OCI-LY7 (cell line): ENCODE measurements at regions not wholly inside any gene's neighbourhood (a gene's known extent, or its start where the extent isn't known, plus 50 kb on each side); places are given as distances from the start of the nearest gene placed in this dataset.

Experiments
- BruUV-seq: library from RNA; stranded (reverse); fragments of 400-500 nt; replicated peaks from 2 replicates; lab custom pipeline; 2021; lab: Mats Ljungman, UMichigan
- CTCF ChIA-PET: fragments of 300-600 bp; sonication (Branson Sonifier 250); formaldehyde crosslinking; loops from one replicate; lab custom pipeline; 2022; ENCODE audit warnings: antibody characterized with exemption; ENCODE audit not compliant: unreplicated experiment; lab: Charles Lee
- POLR2A ChIA-PET: fragments of 300-600 bp; sonication (Branson Sonifier 250); formaldehyde crosslinking; loops from one replicate; lab custom pipeline; 2022; ENCODE audit warnings: antibody characterized with exemption; lab: Charles Lee
- DNase-seq: peaks from one replicate; pipeline ENCODE4 v3.0.0-alpha.2; 2015; ENCODE audit warnings: low spot score
- H2AFZ ChIP-seq: fragments of 200-600 bp; sonication (generic), shearing (Covaris generic); 2 replicates; pipeline ENCODE4 v1.6.1; 2014; ENCODE audit warnings: mild to moderate bottlenecking, antibody characterized with exemption, low read length, moderate library complexity
- H3K27ac ChIP-seq: fragments of 200-600 bp; sonication (generic); 2 replicates; pipeline ENCODE4 v1.5.1; 2014; ENCODE audit warnings: mixed run types, low read depth, mild to moderate bottlenecking, moderate library complexity, low read length, inconsistent platforms; ENCODE audit not compliant: poor library complexity, severe bottlenecking
- H3K36me3 ChIP-seq: fragments of 200-600 bp; sonication (generic); 2 replicates; pipeline ENCODE4 v1.6.1; 2014; ENCODE audit warnings: mild to moderate bottlenecking, antibody characterized with exemption, low read length, moderate library complexity, mixed read lengths; ENCODE audit not compliant: insufficient read depth
- H3K4me1 ChIP-seq: fragments of 200-600 bp; sonication (generic); 2 replicates; pipeline ENCODE4 v1.5.1; 2014; ENCODE audit warnings: mild to moderate bottlenecking, low read length; ENCODE audit not compliant: insufficient read depth, poor library complexity, severe bottlenecking
- H3K4me2 ChIP-seq: fragments of 200-600 bp; sonication (generic); 2 replicates; pipeline ENCODE4 v1.6.1; 2014; ENCODE audit warnings: mild to moderate bottlenecking, low read length
- H3K4me3 ChIP-seq: fragments of 200-600 bp; sonication (generic); 2 replicates; pipeline ENCODE4 v1.5.1; 2014; ENCODE audit warnings: mild to moderate bottlenecking, low read depth, low read length; ENCODE audit not compliant: poor library complexity, severe bottlenecking
- H3K79me2 ChIP-seq: fragments of 200-600 bp; sonication (generic); 2 replicates; pipeline ENCODE4 v1.6.1; 2016; ENCODE audit warnings: low read depth, mild to moderate bottlenecking, low read length, moderate library complexity, mixed read lengths; ENCODE audit not compliant: insufficient read depth
- H3K9me2 ChIP-seq: fragments of 200-600 bp; sonication (generic); 2 replicates; pipeline ENCODE4 v1.6.1; 2016; ENCODE audit warnings: mild to moderate bottlenecking, low read length, mixed read lengths; ENCODE audit not compliant: insufficient read depth
- H3K9me3 ChIP-seq: fragments of 200-600 bp; sonication (generic); 2 replicates; pipeline ENCODE4 v1.6.1; 2014; ENCODE audit warnings: mild to moderate bottlenecking, mixed run types, low read length, mixed read lengths
- H4K20me1 ChIP-seq: fragments of 200-600 bp; sonication (generic); 2 replicates; pipeline ENCODE4 v1.6.1; 2014; ENCODE audit warnings: mild to moderate bottlenecking, antibody characterized with exemption, low read length, moderate library complexity, mixed read lengths; ENCODE audit not compliant: insufficient read depth
- EZH2phosphoT487 ChIP-seq: fragments of 200-600 bp; sonication (generic); IDR thresholded peaks from 2 replicates; pipeline ENCODE4 v1.6.1; 2018; ENCODE audit warnings: low read depth, borderline replicate concordance, mild to moderate bottlenecking, mixed run types, antibody characterized with exemption, low read length, moderate library complexity, mixed read lengths
- intact Hi-C: fragments of 100-400 bp; cut with micrococcal nuclease; formaldehyde crosslinking; loops from one replicate; pipeline ENCODE4 v1.10.0; 2022; ENCODE audit not compliant: unreplicated experiment
- TF ChIP-seq, protein P1 (sequence below): fragments of 200-600 bp; sonication (generic); conservative IDR thresholded peaks from 2 replicates; pipeline ENCODE4 v1.5.1; 2014; ENCODE audit warnings: mild to moderate bottlenecking, antibody characterized with exemption, low read length, moderate library complexity, mixed read lengths

DNA sequence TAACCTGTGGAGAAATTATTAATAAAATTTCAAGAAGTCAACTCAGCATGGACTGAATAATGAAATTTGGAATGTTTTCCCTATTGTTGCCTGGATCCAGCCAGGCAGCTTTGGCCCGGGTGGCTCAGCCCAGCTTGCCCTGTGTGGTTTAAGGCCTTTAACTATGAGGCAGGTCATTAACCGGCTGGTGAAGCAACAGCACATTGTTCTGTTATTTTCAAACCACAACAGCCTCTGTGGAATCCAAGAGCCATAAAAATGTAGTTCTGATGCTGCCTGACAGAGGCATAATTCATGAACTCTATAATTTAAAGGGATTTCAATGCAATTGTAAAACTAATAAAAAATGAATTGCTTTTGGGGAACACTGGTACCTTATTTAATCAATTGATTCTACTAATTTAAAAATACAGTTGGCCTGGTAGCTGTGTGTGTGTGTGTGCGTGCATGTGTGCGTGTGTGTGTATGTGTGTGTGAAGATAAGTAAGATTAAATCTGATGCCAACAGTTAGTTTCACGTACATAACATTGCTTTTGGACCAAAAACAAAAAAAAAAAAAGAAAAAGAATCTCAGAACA, 117.7 kb downstream of the RPS12 start:
- intact Hi-C loops: loop anchor here (10.0 kb wide), 1 partner anchor 257 kb away; no protein-coding TSS in a partner anchor
- H3K79me2 ChIP-seq: no peaks in the 10 kb centered on the region
- no peaks in the 10 kb centered on the region for H3K9me2 ChIP-seq
- no peak for TF ChIP-seq EZH2phosphoT487
- TF ChIP-seq, protein P1, sequence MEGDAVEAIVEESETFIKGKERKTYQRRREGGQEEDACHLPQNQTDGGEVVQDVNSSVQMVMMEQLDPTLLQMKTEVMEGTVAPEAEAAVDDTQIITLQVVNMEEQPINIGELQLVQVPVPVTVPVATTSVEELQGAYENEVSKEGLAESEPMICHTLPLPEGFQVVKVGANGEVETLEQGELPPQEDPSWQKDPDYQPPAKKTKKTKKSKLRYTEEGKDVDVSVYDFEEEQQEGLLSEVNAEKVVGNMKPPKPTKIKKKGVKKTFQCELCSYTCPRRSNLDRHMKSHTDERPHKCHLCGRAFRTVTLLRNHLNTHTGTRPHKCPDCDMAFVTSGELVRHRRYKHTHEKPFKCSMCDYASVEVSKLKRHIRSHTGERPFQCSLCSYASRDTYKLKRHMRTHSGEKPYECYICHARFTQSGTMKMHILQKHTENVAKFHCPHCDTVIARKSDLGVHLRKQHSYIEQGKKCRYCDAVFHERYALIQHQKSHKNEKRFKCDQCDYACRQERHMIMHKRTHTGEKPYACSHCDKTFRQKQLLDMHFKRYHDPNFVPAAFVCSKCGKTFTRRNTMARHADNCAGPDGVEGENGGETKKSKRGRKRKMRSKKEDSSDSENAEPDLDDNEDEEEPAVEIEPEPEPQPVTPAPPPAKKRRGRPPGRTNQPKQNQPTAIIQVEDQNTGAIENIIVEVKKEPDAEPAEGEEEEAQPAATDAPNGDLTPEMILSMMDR: no peak
- ChIA-PET POLR2A (interaction anchor here (0.7 to 1.1 kb wide), 2 partner anchors 26 to 418 kb away, joined by 3 read pairs; no protein-coding TSS in a partner anchor), CTCF (no interaction called here)
- H3K4me2 ChIP-seq: no peak overlapping the region
- H4K20me1 ChIP-seq: no peaks in the 10 kb centered on the region
- DNase-seq: no peak
- H3K4me1 ChIP-seq: no peaks in the 10 kb centered on the region
- no peak overlapping the region for H3K27ac ChIP-seq
- no TSS peak for BruUV-seq
- no peak overlapping the region for H3K4me3 ChIP-seq
- H3K36me3 ChIP-seq: no peaks in the 10 kb centered on the region
- no peak overlapping the region for H2AFZ ChIP-seq
- no peaks in the 10 kb centered on the region for H3K9me3 ChIP-seq

DNA sequence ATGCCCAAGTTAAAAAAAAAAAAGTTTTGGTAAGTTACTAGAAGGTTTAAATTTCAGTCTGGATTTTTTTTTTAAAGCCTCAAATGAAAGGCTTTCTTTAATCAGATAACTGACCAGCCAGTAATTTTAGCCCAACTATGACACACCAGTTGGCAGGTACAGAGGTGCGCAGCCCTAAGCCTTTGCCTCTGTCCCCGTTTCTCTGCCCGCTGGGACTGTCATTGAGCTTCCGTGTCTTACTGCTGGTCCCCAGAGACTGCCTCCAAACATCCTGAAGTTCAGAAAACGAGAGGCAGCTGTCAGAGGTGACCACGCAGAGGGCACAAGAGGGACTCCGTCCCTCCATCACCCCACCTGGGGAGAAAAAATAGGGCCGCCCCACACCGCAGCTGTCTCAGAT, 118.2 kb downstream of the RPS12 start:
- BruUV-seq: no TSS peak
- Histone ChIP-seq H3K9me2 (no peaks in the 10 kb centered on the region), H3K4me2 (no peak overlapping the region), H3K4me3 (no peak overlapping the region), H3K79me2 (no peaks in the 10 kb centered on the region), H3K36me3 (no peaks in the 10 kb centered on the region), H3K4me1 (no peaks in the 10 kb centered on the region), H3K9me3 (no peaks in the 10 kb centered on the region), H2AFZ (no peak overlapping the region), H3K27ac (no peak overlapping the region), H4K20me1 (no peaks in the 10 kb centered on the region)
- intact Hi-C loops: loop anchor here (10.0 kb wide), 1 partner anchor 258 kb away; no protein-coding TSS in a partner anchor
- TF ChIP-seq EZH2phosphoT487: no peak
- TF ChIP-seq, protein P1: no peak
- DNase-seq: no peak
- ChIA-PET POLR2A (interaction anchor here (0.7 kb wide), 1 partner anchor 39 kb away, joined by 3 read pairs; no protein-coding TSS in a partner anchor), CTCF (no interaction called here)

DNA sequence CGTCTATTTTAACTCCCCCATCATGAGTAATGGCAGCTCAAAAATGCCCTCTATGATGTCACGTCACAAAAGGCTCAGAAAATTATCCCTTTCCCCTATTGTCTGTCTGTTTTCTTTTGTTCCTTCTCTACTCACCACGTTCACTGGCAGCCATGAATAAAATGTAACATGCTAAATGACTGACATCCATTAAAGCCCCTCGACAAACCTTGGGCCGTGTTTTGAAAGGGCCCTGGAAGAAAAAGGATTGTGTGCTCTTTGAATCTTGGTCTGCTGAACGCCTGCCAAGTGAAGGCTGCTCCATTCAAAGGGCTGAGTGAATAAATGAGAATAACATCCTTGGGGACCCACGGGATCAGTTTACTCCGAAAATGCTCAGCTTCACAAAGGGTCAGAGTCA, 118.7 kb downstream of the RPS12 start:
- Histone ChIP-seq H2AFZ (no peak overlapping the region), H3K4me2 (no peak overlapping the region), H3K9me2 (no peaks in the 10 kb centered on the region), H3K79me2 (no peaks in the 10 kb centered on the region), H3K27ac (no peak overlapping the region), H3K4me3 (no peak overlapping the region), H3K9me3 (no peaks in the 10 kb centered on the region), H3K4me1 (no peaks in the 10 kb centered on the region), H4K20me1 (no peaks in the 10 kb centered on the region), H3K36me3 (no peaks in the 10 kb centered on the region)
- DNase-seq: no peak
- intact Hi-C loops: loop anchor here (10.0 kb wide), 1 partner anchor 258 kb away; no protein-coding TSS in a partner anchor
- TF ChIP-seq, protein P1: no peak
- no peak for TF ChIP-seq EZH2phosphoT487
- no TSS peak for BruUV-seq
- ChIA-PET POLR2A (interaction anchor here (0.7 to 1.0 kb wide), 2 partner anchors 40 to 542 kb away, joined by 3 read pairs; no protein-coding TSS in a partner anchor), CTCF (no interaction called here)
